GM23338 (cell line): ENCODE measurements at regions not wholly inside any gene's neighbourhood (a gene's known extent, or its start where the extent isn't known, plus 50 kb on each side); places are given as distances from the start of the nearest gene placed in this dataset.

Source experiments
- ATAC-seq: fragments of 200-7000 bp; cut with Tn5 transposase; 3 replicates; pipeline ENCODE4 v1.9.1; 2020
- DNase-seq: peaks from one replicate; pipeline ENCODE4 v3.0.0-alpha.2; 2015; ENCODE audit warnings: low spot score
- H2AFZ ChIP-seq: fragments of 200-600 bp; sonication (generic); 2 replicates; pipeline ENCODE4 v1.8.0; 2016; ENCODE audit warnings: antibody characterized with exemption, mild to moderate bottlenecking, moderate library complexity
- H3F3A ChIP-seq: fragments of 200-600 bp; sonication (generic); replicated peaks from 2 replicates; pipeline ENCODE4 v1.8.0; 2017; ENCODE audit warnings: antibody characterized with exemption, mixed run types, low read depth
- H3K27ac ChIP-seq: fragments of 200-600 bp; sonication (generic); 2 replicates; pipeline ENCODE4 v1.6.1; 2016; ENCODE audit warnings: low read depth
- H3K27me3 ChIP-seq: fragments of 200-600 bp; sonication (generic); 2 replicates; pipeline ENCODE4 v1.8.0; 2016; ENCODE audit warnings: mild to moderate bottlenecking, mixed run types, moderate library complexity; ENCODE audit not compliant: insufficient read depth
- H3K36me3 ChIP-seq: fragments of 200-600 bp; sonication (generic); 2 replicates; pipeline ENCODE4 v1.8.0; 2016; ENCODE audit warnings: mild to moderate bottlenecking; ENCODE audit not compliant: insufficient read depth
- H3K4me1 ChIP-seq: fragments of 200-600 bp; sonication (generic); 2 replicates; pipeline ENCODE4 v1.8.0; 2016; ENCODE audit warnings: mild to moderate bottlenecking, moderate library complexity; ENCODE audit not compliant: insufficient read depth
- H3K4me2 ChIP-seq: fragments of 200-600 bp; sonication (generic); 2 replicates; pipeline ENCODE4 v1.7.1; 2017; ENCODE audit warnings: mixed run types
- H3K4me3 ChIP-seq: fragments of 200-600 bp; sonication (generic); 2 replicates; pipeline ENCODE4 v1.6.1; 2016; ENCODE audit warnings: mixed run types
- H3K79me2 ChIP-seq: fragments of 200-600 bp; sonication (generic); replicated peaks from 2 replicates; pipeline ENCODE4 v1.8.0; 2017; ENCODE audit warnings: mild to moderate bottlenecking; ENCODE audit not compliant: insufficient read depth
- H3K9me2 ChIP-seq: fragments of 200-600 bp; sonication (generic); 2 replicates; pipeline ENCODE4 v1.8.0; 2017; ENCODE audit not compliant: insufficient read depth
- H4K20me1 ChIP-seq: fragments of 200-600 bp; sonication (generic); replicated peaks from 2 replicates; pipeline ENCODE4 v1.8.0; 2017; ENCODE audit warnings: mild to moderate bottlenecking; ENCODE audit not compliant: insufficient read depth
- H3K27ac Mint-ChIP-seq: 2 replicates; pipeline ENCODE4 v1.8.0; 2020; ENCODE audit warnings: inconsistent platforms, mild to moderate bottlenecking, moderate library complexity, mixed read lengths
- H3K27me3 Mint-ChIP-seq: 3 replicates; pipeline ENCODE4 v1.8.0; 2022; ENCODE audit warnings: low read depth, mild to moderate bottlenecking, moderate library complexity, mixed read lengths, inconsistent platforms; ENCODE audit not compliant: insufficient read depth, poor library complexity
- H3K36me3 Mint-ChIP-seq: 3 replicates; pipeline ENCODE4 v1.8.0; 2021; ENCODE audit warnings: low read depth, mild to moderate bottlenecking, inconsistent platforms, moderate library complexity, mixed read lengths
- H3K4me1 Mint-ChIP-seq: 3 replicates; pipeline ENCODE4 v1.8.0; 2020; ENCODE audit warnings: mild to moderate bottlenecking, inconsistent platforms, mixed read lengths
- H3K4me3 Mint-ChIP-seq: 3 replicates; pipeline ENCODE4 v1.8.0; 2021; ENCODE audit warnings: moderate library complexity, mild to moderate bottlenecking, inconsistent platforms, mixed read lengths
- H3K9me3 Mint-ChIP-seq: 3 replicates; pipeline ENCODE4 v1.8.0; 2020; ENCODE audit warnings: moderate library complexity, mild to moderate bottlenecking, inconsistent platforms, mixed read lengths
- CREB1 ChIP-seq: fragments of 250-450 bp; sonication (Bioruptor Pico); IDR thresholded peaks from 2 replicates; pipeline ENCODE4 v1.5.0; 2020; ENCODE audit warnings: low read depth, mild to moderate bottlenecking, moderate library complexity
- CTCF ChIP-seq, 2 experiments: fragments of 200-600 bp in 1 of 2; sonication (generic) in 1 of 2; conservative IDR thresholded peaks; 2 replicates each; pipeline versions ENCODE4 v1.5.1 to v1.6.1; 2016 to 2017; ENCODE audit warnings: antibody characterized with exemption in 2 of 2, low read depth in 2 of 2, mild to moderate bottlenecking in 2 of 2, moderate library complexity in 1 of 2
- ETS1 ChIP-seq: IDR thresholded peaks from 2 replicates; pipeline ENCODE4 v1.6.1; 2016; ENCODE audit warnings: antibody characterized with exemption
- EZH2 ChIP-seq: fragments of 200-600 bp; sonication (generic); IDR thresholded peaks from one replicate; pipeline ENCODE4 v1.8.0; 2017; ENCODE audit warnings: antibody characterized with exemption, mild to moderate bottlenecking, low read depth; ENCODE audit not compliant: unreplicated experiment
- EZH2phosphoT487 ChIP-seq: fragments of 200-600 bp; sonication (generic); IDR thresholded peaks from one replicate; pipeline ENCODE4 v1.8.1; 2018; ENCODE audit warnings: antibody characterized with exemption; ENCODE audit not compliant: unreplicated experiment
- JUNB ChIP-seq: IDR thresholded peaks from one replicate; pipeline ENCODE4 v1.6.1; 2016; ENCODE audit warnings: antibody characterized with exemption; ENCODE audit not compliant: unreplicated experiment
- NANOG ChIP-seq: IDR thresholded peaks from 2 replicates; pipeline ENCODE4 v1.6.1; 2016; ENCODE audit warnings: antibody characterized with exemption, borderline replicate concordance
- POLR2AphosphoS5 ChIP-seq: IDR thresholded peaks from 2 replicates; pipeline ENCODE4 v1.6.1; 2016; ENCODE audit warnings: antibody characterized with exemption, low read depth
- REST ChIP-seq: IDR thresholded peaks from one replicate; pipeline ENCODE4 v1.6.1; 2018; ENCODE audit warnings: antibody characterized with exemption; ENCODE audit not compliant: unreplicated experiment
- STAT1 ChIP-seq: IDR thresholded peaks from one replicate; pipeline ENCODE4 v1.6.1; 2016; ENCODE audit warnings: antibody characterized with exemption; ENCODE audit not compliant: unreplicated experiment
- ZNF114 ChIP-seq: fragments of 250-450 bp; sonication (Bioruptor Pico); IDR thresholded peaks from 2 replicates; pipeline ENCODE4 v1.5.0; 2020; ENCODE audit warnings: mild to moderate bottlenecking, moderate library complexity
- ZNF331 ChIP-seq: fragments of 250-450 bp; sonication (Bioruptor Pico); IDR thresholded peaks from 2 replicates; pipeline ENCODE4 v1.5.0; 2020; ENCODE audit warnings: low read depth, mild to moderate bottlenecking, moderate library complexity

GRCh38 chr6:68008445-68008844 is 626.6 kb upstream of the ADGRB3 start (continued):
- no peak for TF ChIP-seq EZH2phosphoT487

GRCh38 chr6:68007717-68008116 is 627.4 kb upstream of the ADGRB3 start:
- no peak for DNase-seq
- Histone ChIP-seq H3K36me3 (no peaks in the 10 kb centered on the region), H3K27ac (no peak overlapping the region), H3K4me1 (no peaks in the 10 kb centered on the region), H3K9me2 (peaks cover 4% of the 10 kb centered on the region; the same call in 1 of the 2 replicates), H3F3A (no peaks in the 10 kb centered on the region), H3K79me2 (no peaks in the 10 kb centered on the region), H3K4me3 (no peak overlapping the region), H3K27me3 (no peaks in the 10 kb centered on the region), H2AFZ (no peak overlapping the region), H4K20me1 (no peaks in the 10 kb centered on the region), H3K4me2 (no peak overlapping the region)
- peaks cover 2% of the 10 kb centered on the region for H3K27me3 Mint-ChIP-seq
- TF ChIP-seq REST = no peak
- no peak for TF ChIP-seq ZNF331 (CRISPR knock-in tag)
- no peak for TF ChIP-seq ZNF114
- TF ChIP-seq POLR2AphosphoS5 = no peak
- no peak for TF ChIP-seq NANOG
- no peak for TF ChIP-seq STAT1
- no peak for TF ChIP-seq CREB1 (CRISPR knock-in tag)
- TF ChIP-seq EZH2 = no peak
- no peaks in the 10 kb centered on the region for H3K9me3 Mint-ChIP-seq
- no peaks in the 10 kb centered on the region; the same call in 2 of the 3 replicates for H3K36me3 Mint-ChIP-seq
- H3K4me1 Mint-ChIP-seq = peaks cover 5% of the 10 kb centered on the region; the same call in 2 of the 3 replicates
- no peak overlapping the region for H3K27ac Mint-ChIP-seq
- no peak overlapping the region for H3K4me3 Mint-ChIP-seq
- ATAC-seq = no peak

GRCh38 chr6:67986694-67987232 is 648.3 kb upstream of the ADGRB3 start:
- Histone ChIP-seq H3K4me2 (no peak overlapping the region), H3F3A (no peaks in the 10 kb centered on the region), H3K4me1 (peaks cover 7% of the 10 kb centered on the region; the same call in 1 of the 2 replicates), H3K27ac (no peak overlapping the region), H3K4me3 (no peak overlapping the region), H3K27me3 (no peaks in the 10 kb centered on the region), H4K20me1 (no peaks in the 10 kb centered on the region), H3K36me3 (no peaks in the 10 kb centered on the region), H3K9me2 (no peaks in the 10 kb centered on the region), H2AFZ (no peak overlapping the region), H3K79me2 (no peaks in the 10 kb centered on the region)
- DNase-seq (no peak), ATAC-seq (no peak)
- H3K4me1 Mint-ChIP-seq = peaks cover 16% of the 10 kb centered on the region; the same call in 2 of the 3 replicates
- TF ChIP-seq EZH2 (no peak), POLR2AphosphoS5 (no peak), NANOG (no peak), JUNB (no peak), CTCF (conservative IDR thresholded peaks at IDR 0.05; ENCODE audit: low read depth in 2 of 2) (no peak), STAT1 (no peak), ETS1 (no peak), ZNF114 (no peak)
- no peaks in the 10 kb centered on the region for H3K27me3 Mint-ChIP-seq
- no peaks in the 10 kb centered on the region for H3K36me3 Mint-ChIP-seq
- H3K9me3 Mint-ChIP-seq = no peaks in the 10 kb centered on the region; the same call in 2 of the 3 replicates
- no peak overlapping the region; the same call in 1 of the 2 replicates for H3K27ac Mint-ChIP-seq
- H3K4me3 Mint-ChIP-seq = no peak overlapping the region
